ENCODE measurements at regions not wholly inside any gene's neighbourhood (a gene's known extent, or its start where the extent isn't known, plus 50 kb on each side); places are given as distances from the start of the nearest gene placed in this dataset.
"Not testable (repeated sequence)": the region's sequence is repeated elsewhere in the genome, so short reads cannot be mapped to it uniquely, and the experiment has no call there.

DNA sequence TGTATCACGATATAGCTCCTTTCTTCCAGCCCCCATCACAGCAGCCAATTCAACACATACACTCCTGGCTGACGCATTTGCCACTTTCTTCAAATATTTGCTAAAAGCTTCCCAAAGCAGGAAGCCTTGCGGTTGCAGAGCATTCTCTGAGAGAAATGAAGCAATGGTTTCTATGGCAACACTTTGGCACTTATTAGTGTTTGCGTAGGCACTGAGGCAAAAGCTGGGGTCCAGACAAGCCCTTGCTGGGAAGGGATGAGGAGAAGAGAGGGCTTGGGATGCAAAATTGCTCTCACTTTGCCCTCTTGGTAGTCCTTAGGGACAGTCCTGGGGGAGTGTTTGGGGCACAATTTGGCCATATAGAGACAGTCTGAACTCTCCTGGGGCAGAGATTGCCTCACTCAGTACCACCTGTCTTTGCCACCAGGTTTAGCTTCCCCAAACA, 55.0 kb upstream of the PAK3 start:
- peak in 2 of 3 donors; percentile 33 to 57 for DNase-seq (ENCODE audit: low read depth in 2 of 3, low spot score in 2 of 3)

DNA sequence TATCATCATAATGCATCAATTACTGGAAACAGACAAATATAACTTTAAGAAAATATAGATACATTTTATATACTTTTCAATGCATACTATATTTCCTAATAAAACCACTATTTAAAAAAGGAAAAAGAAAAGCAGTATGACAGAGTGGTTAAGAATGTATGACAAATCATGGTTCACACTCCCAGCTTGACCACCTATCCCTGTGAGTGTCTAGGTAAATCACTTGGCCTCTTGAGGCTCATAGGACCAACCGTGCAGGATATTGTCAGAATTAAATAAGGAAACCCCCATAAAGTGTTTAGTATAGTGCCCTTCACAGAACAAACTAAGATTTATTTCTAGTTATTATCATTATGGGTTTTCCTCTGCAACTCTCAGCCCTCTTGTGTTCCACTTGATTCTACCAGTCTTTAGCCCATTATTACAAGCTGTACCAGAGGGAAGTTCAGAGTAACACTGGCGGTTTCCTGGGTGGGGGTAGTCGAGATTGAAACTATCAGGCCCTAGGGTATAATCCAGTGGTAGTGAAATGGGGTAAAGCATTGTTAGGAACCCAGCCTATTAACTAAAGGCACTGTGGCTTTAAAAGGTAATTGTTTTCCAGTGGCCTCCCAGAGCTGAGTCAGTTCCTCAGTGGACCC, 55.5 kb upstream of the PAK3 start:
- DNase-seq (ENCODE audit: low read depth in 2 of 3, low spot score in 2 of 3) = no peak

DNA sequence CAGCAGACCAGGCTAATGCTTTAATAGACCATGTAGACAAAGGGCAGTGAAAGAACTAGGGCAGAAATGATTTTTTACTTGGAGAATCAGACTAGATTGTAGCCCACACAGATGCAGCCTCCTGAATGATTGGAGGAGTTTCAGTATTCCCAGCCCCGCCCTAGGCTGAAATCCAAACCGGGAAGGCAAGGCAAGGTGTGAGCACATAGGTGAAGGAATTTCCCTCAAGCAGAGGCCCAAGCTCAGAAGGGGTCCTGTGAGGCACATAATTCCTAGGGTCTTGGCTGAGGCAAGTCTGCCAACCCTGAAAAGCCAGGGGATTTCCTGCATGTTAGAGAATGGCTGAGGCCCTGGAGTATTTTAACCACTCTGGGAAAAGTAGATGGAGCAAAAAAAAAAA, 56.4 kb upstream of the PAK3 start:
- no peak for DNase-seq (ENCODE audit: low read depth in 2 of 3, low spot score in 2 of 3)

- DNase-seq (ENCODE audit: low read depth in 2 of 3, low spot score in 2 of 3) = no peak
These were observed 60.0 kb upstream of the PAK3 start for GRCh38 chrX:111035991-111036390.

DNA sequence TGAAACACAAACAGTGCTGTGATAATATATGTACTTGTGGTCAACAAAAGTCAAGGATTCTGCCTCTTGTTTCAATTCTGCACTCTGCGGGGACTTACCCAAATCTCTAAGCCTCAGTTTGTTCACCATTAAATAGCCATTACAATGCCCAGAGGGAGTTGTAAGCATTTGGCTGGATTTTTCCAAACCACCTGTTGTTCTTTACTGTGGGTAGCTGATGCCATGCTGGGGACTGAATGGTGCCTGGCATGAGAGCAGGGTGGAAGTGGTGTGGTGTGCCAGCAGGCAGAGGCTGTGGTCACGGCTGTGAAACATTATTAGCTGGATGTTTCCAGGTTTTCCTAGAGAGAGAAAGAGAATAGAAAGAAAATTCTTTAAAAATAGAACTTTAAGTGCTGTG, 60.7 kb upstream of the PAK3 start:
- DNase-seq (ENCODE audit: low read depth in 2 of 3, low spot score in 2 of 3) = no peak

GRCh38 chrX:111022998-111023397, 73.0 kb upstream of the PAK3 start:
- DNase-seq (ENCODE audit: low read depth in 2 of 3, low spot score in 2 of 3) = not testable (repeated sequence)

DNA sequence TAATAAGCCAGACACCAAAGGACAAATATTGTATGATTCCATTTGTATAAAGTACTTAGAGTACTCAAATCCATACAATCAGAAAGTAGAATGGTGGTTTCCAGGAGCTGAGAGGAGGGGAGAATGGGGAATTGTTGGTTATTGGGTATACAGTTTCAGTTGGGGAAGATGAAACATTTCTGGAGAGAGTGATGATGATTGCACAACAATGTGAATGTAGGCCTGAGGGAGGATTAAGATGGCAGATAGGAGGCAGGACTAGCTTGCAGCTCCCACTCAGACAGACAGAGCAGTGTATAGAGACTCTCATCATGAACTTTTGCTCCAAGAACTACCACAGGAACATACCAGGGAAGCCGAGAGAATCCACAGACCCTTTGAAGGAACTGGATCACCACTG, 75.7 kb upstream of the PAK3 start:
- DNase-seq (ENCODE audit: low read depth in 2 of 3, low spot score in 2 of 3) = no peak

- DNase-seq (ENCODE audit: low read depth in 2 of 3, low spot score in 2 of 3) = no peak
These were observed 82.1 kb upstream of the PAK3 start for GRCh38 chrX:111013778-111014455.

GRCh38 chrX:111010111-111010510, 85.9 kb upstream of the PAK3 start:
- no peak for DNase-seq (ENCODE audit: low read depth in 2 of 3, low spot score in 2 of 3)

- no peak for DNase-seq (ENCODE audit: low read depth in 2 of 3, low spot score in 2 of 3)
These were observed 86.7 kb upstream of the PAK3 start for GRCh38 chrX:111009256-111009655.

GRCh38 chrX:111008126-111008525, 87.9 kb upstream of the PAK3 start:
- DNase-seq (ENCODE audit: low read depth in 2 of 3, low spot score in 2 of 3) = no peak

DNA sequence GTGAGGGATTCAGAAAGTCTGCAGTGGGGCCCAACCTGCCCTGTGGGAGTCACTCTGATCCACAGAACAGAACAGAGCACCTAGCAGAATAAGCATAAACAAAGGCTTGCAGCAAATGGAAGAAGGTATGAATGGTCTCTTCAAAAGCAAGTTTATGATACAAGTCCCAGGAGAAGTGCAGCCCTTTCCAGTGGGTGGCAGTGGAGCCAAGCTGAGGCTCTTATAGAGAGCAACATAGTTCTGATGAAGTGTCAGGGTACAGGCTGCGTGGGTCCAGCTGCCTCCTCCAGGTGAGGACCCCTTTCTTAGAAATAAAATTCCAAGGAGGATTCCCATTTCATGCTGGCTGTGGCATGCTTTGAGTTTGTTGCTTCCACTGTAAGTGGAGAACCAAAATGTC, 88.8 kb upstream of the PAK3 start:
- no peak for DNase-seq (ENCODE audit: low read depth in 2 of 3, low spot score in 2 of 3)

- DNase-seq (ENCODE audit: low read depth in 2 of 3, low spot score in 2 of 3) = no peak
These were observed 89.9 kb upstream of the PAK3 start for GRCh38 chrX:111006116-111006515.

- no peak for DNase-seq (ENCODE audit: low read depth in 2 of 3, low spot score in 2 of 3)
These were observed 90.8 kb upstream of the PAK3 start for GRCh38 chrX:111005166-111005565.

DNA sequence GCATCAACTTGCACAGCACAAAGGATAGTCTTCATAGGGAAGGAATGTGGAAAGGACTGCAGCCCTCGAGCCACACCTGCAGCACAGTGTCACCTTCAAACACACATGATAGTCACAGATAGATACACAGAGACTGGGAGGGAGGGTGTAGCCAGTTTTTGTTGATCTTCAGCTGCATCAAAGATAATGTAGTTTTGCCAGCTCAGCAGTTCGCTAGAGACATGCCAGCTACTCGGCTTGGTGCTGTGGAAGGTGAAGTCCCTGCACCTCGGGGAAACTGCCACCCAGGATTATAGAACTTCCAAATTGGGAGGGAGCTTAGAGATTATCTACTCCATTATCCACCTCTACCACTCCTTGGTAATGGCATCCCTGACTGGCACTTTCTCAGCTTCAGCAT, 92.9 kb upstream of the PAK3 start:
- no peak for DNase-seq (ENCODE audit: low read depth in 2 of 3, low spot score in 2 of 3)

DNA sequence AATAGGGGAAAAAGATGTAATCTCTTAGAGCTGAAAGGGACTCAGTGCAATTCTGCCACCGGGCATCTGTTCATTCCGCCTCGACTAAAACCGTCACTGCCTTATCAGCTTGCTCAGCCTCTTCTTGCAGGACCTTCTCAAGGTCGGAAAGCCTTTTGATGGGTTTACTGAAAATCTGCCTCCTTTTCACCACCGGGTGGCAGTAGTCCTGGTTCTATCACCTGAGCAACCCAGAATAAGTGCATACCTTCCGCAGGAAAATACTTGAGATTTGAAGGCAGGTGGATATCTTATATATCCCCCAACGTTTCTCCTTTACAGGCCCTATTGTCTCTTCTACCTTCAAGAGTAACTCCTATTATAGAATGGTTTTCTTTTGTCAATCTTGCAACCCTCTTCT, 103.4 kb upstream of the PAK3 start:
- DNase-seq (ENCODE audit: low read depth in 2 of 3, low spot score in 2 of 3) = peak; percentile 2 to 26 (median 7)

GRCh38 chrX:110989869-110990268, 106.1 kb upstream of the PAK3 start:
- DNase-seq (ENCODE audit: low read depth in 2 of 3, low spot score in 2 of 3) = no peak

DNA sequence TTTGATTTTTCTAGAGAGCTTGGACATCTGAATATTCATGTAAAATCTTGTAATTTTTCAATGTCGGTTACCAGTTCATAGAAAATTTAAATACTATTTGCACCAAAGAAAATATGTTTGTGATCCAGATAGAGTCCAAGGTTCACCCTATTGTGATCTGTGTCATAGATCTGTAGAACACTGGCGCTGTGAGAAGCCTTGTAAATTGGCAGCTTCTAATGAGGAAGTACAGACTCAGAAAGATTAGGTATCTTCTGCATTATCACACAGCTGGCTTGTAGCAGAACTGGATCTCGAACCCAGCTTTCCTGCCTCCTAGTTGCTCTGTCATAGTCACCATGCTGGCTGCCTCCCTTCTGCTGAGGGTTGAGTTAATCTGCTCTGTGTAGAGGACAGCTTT, 106.5 kb upstream of the PAK3 start:
- no peak for DNase-seq (ENCODE audit: low read depth in 2 of 3, low spot score in 2 of 3)

DNA sequence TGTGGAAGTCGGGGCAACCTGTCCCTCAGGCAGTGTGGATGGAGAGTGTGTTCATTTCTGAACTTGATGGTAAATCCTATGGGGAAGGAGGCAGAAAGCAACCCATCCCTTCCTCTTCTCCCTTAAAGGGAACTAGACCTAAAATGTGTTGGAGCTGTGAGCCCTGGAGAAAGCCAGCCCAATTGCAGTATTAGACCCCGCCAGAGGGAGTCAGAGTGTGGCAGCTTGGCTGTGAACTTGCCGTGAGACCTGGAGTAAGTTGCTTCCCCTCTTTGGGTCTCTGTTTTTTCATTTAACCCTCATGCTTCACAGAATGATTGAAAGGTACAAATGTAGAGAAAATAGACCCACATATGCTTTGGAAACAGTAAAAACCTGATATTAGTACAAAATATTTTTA, 108.7 kb upstream of the PAK3 start:
- DNase-seq (ENCODE audit: low read depth in 2 of 3, low spot score in 2 of 3) = peak in 2 of 3 donors; percentile 9 to 21

DNA sequence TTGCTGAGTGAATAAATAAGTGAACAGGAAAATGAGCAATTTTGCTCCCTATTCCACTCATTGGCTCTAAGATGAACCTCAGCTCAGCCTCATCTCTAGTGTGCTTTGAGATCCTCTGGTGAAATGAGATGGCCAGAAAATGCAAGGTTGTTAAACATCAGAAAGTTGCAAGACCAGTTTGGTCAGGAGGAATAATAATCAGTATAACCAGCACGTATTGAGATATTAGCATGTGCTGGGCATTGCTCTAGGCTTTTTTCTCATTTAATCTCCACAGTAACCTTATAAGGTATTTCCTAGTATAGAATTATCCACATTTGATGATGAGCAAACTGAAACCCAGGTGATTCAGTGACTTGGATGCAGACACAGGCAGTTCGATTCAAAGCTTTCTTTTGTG, 110.5 kb upstream of the PAK3 start:
- no peak for DNase-seq (ENCODE audit: low read depth in 2 of 3, low spot score in 2 of 3)

GRCh38 chrX:110983024-110983423, 113.0 kb upstream of the PAK3 start:
- DNase-seq (ENCODE audit: low read depth in 2 of 3, low spot score in 2 of 3) = no peak

DNA sequence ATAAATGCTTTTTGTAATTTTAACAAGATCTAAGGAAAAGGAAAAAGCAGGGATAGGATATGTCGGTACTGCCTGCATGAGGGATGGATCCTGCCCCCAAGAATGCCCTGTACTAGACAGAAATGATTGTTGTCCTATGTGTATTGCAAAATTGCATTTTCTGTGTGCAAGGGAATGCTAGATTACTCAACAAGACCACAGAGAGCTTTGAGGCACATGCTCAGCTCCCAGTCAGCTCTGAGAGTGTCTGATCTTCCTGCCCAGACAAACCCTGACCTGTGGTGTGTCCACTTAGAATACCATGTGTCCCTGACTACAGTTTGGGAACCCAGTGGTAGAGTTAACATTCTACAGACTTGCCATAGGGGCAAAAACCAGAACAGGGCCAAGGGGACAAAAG, 129.2 kb upstream of the PAK3 start:
- no peak for DNase-seq (ENCODE audit: low read depth in 2 of 3, low spot score in 2 of 3)

DNA sequence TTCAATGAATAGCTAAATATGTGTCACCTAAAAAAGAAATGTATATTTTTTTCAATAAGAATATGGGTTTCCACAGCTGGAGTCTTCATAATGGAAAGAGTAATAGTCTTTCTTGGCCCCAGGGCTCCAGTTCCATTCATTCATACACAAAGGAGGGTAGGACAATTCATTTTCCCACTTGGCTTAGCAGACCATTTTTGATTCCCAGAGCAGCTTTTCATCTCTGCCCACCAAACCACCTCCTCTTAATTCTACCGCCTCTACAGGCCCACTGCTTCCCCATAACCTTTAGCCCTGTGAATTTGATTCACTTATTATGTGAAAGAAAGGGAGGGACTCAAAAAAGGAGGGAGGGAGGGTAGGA, 129.9 kb upstream of the PAK3 start:
- DNase-seq (ENCODE audit: low read depth in 2 of 3, low spot score in 2 of 3) = no peak

Measured in hematopoietic multipotent progenitor cell (in vitro differentiated cells).